ENCODE measurements at regions not wholly inside any gene's neighbourhood (a gene's known extent, or its start where the extent isn't known, plus 50 kb on each side); places are given as distances from the start of the nearest gene placed in this dataset.

DNA sequence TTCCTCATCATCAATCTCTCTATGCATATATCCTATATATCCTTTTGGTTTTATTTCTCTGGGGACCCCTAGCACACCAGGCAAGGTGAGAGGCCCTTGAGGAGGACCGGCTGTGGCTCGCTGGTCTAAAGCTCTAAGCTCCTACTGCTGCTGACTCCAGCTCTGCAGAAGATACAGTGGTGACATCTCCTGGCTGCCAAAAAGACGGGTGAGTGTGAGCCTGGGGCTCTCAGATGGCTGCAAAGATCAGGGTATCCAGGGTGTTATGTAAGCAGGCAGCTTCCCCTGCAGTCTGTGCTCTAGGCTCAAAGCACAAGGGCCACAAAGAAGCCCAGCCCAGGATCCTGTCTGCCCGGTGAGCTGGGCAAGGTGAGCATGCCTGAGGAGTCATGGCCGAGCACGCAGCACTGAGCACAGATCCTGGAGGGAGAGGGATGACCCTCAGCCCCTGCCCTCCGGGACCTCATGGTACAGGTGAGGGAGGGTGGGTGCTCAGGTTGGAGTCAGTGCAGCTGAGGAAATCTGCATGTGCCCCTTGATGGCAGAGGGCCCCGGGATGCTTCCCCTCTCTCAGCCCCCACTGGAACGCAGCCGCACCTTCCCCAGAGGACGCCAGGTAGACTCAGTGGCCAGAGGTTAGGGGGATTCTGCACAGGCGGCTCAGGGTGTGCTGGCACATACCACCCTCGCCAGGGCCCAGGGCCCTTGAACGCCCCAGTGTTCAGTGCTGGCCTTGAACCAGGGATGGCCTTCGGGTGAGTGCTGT, 95.4 kb upstream of the INSIG1 start:
- H3K36me3 ChIP-seq (ENCODE audit: control insufficient read depth, insufficient read depth, low read length), result no peaks in the 10 kb centered on the region
- DNase-seq, result no peak

DNA sequence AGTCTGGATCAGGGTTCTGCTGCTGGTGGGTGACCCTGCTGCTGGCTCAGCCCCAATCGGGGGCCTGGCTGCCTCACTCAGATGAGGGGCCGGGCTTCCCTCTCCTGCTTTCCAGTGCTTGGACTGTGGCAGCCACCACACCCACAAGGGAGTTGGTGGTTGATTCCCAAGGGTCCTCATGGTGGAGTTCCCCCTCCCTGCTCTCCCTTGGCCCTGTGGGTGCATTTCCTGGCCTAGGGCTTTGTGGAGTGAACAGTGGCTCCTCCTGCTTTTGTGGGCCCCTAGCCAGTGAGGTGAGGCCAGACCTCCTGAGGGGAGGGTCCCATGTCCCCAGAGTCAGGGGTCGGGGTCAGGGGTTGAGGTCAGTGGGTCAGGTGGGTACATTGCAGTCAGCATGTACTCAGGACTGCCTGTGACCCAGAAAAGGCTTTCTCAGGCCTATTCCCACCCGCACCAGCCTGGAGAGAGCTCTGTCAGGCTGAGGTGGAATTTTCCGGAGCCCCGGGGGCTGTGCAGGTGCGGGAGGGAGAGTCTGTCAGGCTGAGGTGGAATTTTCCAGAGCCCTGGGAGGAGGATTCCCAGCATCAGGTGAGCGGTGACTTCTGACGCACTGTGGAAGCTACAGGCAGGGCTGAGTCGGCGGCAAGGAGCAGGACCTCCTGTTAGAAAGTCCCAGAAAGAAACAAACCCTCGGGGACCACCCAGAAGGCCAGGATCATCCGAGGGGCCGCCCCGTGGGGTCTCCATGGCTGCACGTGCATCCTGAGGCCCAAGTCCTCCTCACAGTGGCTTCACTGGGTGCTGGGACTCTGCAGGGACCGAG, 94.4 kb upstream of the INSIG1 start:
- Histone ChIP-seq H3K9me3 (ENCODE audit: control insufficient read depth, low read depth, low read length) (peaks cover 7% of the 10 kb centered on the region), H3K4me1 (ENCODE audit: control insufficient read depth, insufficient read depth, low read length) (no peaks in the 10 kb centered on the region), H3K27me3 (ENCODE audit: control insufficient read depth, insufficient read depth, low read length) (no peaks in the 10 kb centered on the region), H3K27ac (ENCODE audit: low read length) (no peak overlapping the region), H3K36me3 (ENCODE audit: control insufficient read depth, insufficient read depth, low read length) (no peaks in the 10 kb centered on the region), H3K4me3 (ENCODE audit: low read length) (no peak overlapping the region)
- WGBS (ENCODE audit: insufficient coverage, low lambda C conversion rate), result no CpG with 5 or more reads among the region's 17 CpGs
- no peak for DNase-seq

More for the DNA sequence above, 95.4 kb upstream of the INSIG1 start:
- H3K4me1 ChIP-seq (ENCODE audit: control insufficient read depth, insufficient read depth, low read length), result no peaks in the 10 kb centered on the region
- H3K27me3 ChIP-seq (ENCODE audit: control insufficient read depth, insufficient read depth, low read length), result no peaks in the 10 kb centered on the region
- no CpG with 5 or more reads among the region's 15 CpGs for WGBS (ENCODE audit: insufficient coverage, low lambda C conversion rate)
- no peak overlapping the region for H3K27ac ChIP-seq (ENCODE audit: low read length)
- peaks cover 3% of the 10 kb centered on the region for H3K9me3 ChIP-seq (ENCODE audit: control insufficient read depth, low read depth, low read length)
- no peak overlapping the region for H3K4me3 ChIP-seq (ENCODE audit: low read length)

DNA sequence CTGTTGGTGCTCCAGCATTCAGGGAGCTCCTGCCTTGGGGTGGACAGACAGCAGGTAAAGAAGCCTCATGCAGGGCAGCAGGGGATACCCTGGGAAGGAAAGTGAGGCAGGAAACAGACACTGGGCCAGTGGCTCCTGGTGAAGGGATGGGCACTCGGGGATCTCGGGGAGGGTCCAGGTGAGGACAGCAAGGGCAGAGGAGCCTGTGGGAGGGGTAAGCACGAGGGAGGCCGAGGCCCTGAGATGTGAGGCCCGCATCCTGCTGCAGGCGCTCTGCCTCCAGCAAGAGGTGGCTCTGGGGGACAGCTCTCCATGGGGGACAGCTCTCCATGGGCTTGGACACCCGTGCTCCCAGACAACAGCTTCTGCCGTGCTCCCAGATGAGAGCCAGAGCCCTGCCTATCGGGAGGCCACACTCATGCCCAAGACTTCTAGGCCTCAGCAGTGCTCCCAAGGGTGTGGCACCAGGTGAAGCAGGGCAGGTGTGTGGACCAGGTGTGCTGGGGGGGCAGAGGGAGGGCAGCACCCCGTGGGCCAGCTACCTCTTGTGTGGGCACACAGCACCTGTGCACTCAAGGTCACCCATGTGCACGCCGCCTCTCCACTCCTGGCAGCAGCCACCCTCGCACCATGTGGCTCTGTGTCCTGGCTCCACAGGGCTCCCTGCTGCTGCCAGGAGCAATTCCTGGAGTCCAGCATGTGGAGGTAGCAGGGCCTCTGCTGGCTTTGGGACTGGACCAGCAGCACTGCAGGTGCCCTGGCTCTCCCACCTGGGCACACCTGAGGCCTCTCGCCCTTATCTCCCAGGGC, 93.6 kb upstream of the INSIG1 start:
- no peak overlapping the region for H3K4me3 ChIP-seq (ENCODE audit: low read length)
- no peak for DNase-seq
- no peaks in the 10 kb centered on the region for H3K4me1 ChIP-seq (ENCODE audit: control insufficient read depth, insufficient read depth, low read length)
- no peaks in the 10 kb centered on the region for H3K27me3 ChIP-seq (ENCODE audit: control insufficient read depth, insufficient read depth, low read length)
- H3K9me3 ChIP-seq (ENCODE audit: control insufficient read depth, low read depth, low read length), result peaks cover 7% of the 10 kb centered on the region
- H3K36me3 ChIP-seq (ENCODE audit: control insufficient read depth, insufficient read depth, low read length), result no peaks in the 10 kb centered on the region
- no peak overlapping the region for H3K27ac ChIP-seq (ENCODE audit: low read length)
- WGBS (ENCODE audit: insufficient coverage, low lambda C conversion rate), result no CpG with 5 or more reads among the region's 14 CpGs

DNA sequence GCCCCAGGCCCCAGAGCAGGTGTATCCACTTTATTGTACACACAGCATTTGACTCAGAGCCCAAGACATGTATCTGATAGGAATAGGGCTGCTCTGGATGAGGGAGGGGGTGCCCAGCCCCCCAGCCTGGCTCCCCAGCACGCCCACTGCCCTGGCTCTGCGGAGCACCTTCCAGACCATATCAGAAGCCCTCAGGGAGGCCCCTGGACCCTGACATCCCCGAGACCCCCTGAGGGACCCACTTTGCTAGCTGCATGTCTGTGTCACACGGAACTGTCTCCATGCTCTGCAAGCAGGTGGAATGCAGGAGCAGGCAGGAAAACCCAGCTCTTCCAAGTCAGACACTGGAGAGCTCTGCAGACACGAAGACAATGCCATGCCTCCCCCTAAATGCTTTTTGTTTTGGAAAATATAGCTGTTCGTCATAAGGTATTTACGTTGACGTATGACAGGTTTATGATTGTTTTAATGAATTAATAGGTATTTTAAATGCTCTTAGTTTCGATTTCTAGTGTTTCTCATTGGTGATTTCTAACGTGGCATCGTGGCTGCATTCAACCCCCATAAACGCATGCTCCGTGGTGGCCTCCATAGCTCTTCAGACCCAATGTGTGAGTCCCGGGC, 92.8 kb upstream of the INSIG1 start:
- no peak for DNase-seq
- H3K27ac ChIP-seq (ENCODE audit: low read length), result no peak overlapping the region
- 83% methylated on average over 1 of the region's 14 CpGs for WGBS (ENCODE audit: insufficient coverage, low lambda C conversion rate)

DNA sequence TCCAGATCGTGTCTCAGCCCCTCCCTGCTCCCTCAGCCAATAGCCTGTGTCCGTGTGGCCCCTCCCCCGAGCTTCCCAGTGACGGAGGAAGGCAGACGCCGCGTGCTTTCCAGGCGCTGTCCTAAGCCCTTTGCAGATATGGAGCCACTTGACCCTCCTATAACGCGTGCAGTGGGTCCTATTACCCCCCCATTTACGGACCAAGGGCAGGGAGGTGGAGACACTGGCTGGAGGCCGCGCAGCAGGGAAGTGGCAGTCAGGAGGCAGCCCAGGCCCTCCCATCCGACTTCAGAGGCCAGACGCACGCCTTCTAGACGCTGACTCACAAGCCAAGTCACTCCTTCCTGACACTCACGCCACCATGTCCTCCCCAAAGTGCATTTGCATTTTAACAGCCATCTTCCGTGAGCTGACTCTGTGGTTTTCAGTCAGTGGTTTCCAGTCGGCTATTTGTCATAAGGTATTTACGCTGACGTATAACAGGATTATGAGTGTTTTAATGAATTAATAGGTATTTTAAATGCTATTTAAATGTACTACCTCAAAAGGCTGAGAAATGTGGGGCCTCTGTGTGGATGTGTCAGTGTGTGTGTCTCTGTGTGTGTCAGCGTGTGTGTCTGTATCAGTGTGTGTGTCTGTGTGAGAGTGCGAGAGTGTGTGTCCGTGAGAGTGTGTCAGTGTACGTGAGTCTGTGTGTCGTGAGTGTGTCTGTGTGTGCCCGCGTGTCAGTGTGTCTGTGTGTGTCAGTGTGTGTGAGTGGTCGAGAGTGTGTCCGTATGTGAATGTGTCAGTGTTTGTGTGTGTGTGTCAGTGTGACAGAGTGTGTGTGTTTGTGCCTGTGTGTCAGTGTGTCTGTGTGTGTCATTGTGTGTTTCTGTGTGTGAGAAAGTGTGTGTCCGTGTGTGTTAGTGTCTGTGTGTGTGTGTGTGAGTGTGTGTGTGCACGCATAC, 92.0 kb upstream of the INSIG1 start:
- Histone ChIP-seq H3K4me1 (ENCODE audit: control insufficient read depth, insufficient read depth, low read length) (no peaks in the 10 kb centered on the region), H3K36me3 (ENCODE audit: control insufficient read depth, insufficient read depth, low read length) (no peaks in the 10 kb centered on the region), H3K9me3 (ENCODE audit: control insufficient read depth, low read depth, low read length) (peaks cover 7% of the 10 kb centered on the region), H3K4me3 (ENCODE audit: low read length) (no peak overlapping the region), H3K27me3 (ENCODE audit: control insufficient read depth, insufficient read depth, low read length) (peaks cover 11% of the 10 kb centered on the region), H3K27ac (ENCODE audit: low read length) (peak overlapping the region; percentile 51)
- DNase-seq, result peak in 1 of 2 donors; percentile 47
- WGBS (ENCODE audit: insufficient coverage, low lambda C conversion rate), result no CpG with 5 or more reads among the region's 33 CpGs

More for the DNA sequence above, 92.8 kb upstream of the INSIG1 start:
- H3K4me1 ChIP-seq (ENCODE audit: control insufficient read depth, insufficient read depth, low read length), result no peaks in the 10 kb centered on the region
- H3K27me3 ChIP-seq (ENCODE audit: control insufficient read depth, insufficient read depth, low read length), result peaks cover 5% of the 10 kb centered on the region
- H3K9me3 ChIP-seq (ENCODE audit: control insufficient read depth, low read depth, low read length), result peaks cover 7% of the 10 kb centered on the region
- H3K36me3 ChIP-seq (ENCODE audit: control insufficient read depth, insufficient read depth, low read length), result no peaks in the 10 kb centered on the region
- H3K4me3 ChIP-seq (ENCODE audit: low read length), result no peak overlapping the region

DNA sequence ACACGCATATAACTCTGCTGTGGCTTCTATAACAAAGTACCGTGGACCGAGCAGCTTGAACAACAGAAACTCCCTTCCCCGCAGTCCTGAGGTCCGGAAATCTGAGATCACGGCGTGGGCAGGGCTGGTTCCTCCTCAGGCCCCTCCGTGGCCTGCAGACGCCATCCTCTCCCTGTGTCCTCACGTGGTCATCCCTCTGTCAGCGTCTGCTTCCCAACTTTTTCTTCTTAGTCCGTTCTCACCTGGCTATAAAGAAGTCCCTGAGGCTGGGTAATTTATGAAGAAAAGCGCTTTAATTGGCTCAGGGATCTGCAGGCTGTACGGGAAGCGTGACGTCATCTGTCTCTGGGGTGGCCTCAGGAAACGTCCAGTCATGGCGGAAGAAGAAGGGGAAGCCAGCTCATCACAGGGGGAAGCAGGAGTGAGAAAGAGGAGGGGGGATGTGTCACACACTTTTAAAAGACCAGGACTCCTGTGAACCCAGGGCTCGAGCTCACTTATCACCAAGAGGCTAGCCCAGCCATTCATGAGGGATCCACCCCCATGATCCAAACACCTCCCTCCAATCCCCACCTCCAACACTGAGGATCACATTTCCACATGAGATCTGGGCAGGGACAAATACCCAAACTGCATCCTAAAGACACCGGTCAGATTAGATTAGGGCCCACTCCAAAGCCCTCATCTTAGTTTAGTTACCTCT, 91.2 kb upstream of the INSIG1 start:
- peaks cover 15% of the 10 kb centered on the region for H3K27me3 ChIP-seq (ENCODE audit: control insufficient read depth, insufficient read depth, low read length)
- peak in 1 of 2 donors; percentile 30 for DNase-seq
- H3K4me1 ChIP-seq (ENCODE audit: control insufficient read depth, insufficient read depth, low read length), result no peaks in the 10 kb centered on the region
- 80% methylated on average over 2 of the region's 20 CpGs for WGBS (ENCODE audit: insufficient coverage, low lambda C conversion rate)
- peaks cover 4% of the 10 kb centered on the region for H3K9me3 ChIP-seq (ENCODE audit: control insufficient read depth, low read depth, low read length)
- no peaks in the 10 kb centered on the region for H3K36me3 ChIP-seq (ENCODE audit: control insufficient read depth, insufficient read depth, low read length)
- peak overlapping the region; percentile 51 for H3K27ac ChIP-seq (ENCODE audit: low read length)
- no peak overlapping the region for H3K4me3 ChIP-seq (ENCODE audit: low read length)

DNA sequence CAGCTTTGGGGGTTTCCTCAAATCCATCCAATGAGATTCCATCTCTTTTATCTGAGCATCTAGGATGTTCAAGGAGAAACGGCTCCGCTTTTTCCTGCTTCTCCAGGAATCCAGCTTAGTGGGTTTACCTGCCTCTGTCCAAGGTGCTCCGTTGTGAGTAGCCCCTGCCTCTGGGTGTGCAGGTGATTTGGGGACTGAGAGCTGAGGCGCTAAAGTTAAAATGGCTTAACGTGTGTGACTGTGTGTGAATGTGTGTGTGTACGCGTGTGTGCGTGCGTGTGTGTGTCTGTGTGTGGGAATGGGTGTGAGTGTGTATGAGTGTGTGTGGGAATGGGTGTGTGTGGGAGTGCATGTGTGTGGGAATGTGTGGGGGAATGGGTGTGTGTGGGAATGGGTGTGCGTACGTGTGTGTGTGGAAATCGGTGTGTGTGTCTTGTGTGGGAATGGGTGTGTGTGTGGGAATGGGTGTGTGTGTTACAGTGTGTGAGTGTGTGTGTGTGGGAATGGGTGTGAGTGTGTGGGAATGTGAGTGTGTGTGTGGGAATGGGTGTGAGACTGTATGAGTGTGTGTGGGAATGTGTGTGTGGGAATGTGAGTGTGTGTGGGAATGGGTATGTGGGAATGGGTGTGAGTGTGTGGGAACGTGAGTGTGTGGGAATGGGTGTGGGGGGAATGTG, 90.2 kb upstream of the INSIG1 start:
- peaks cover 4% of the 10 kb centered on the region for H3K9me3 ChIP-seq (ENCODE audit: control insufficient read depth, low read depth, low read length)
- H3K4me1 ChIP-seq (ENCODE audit: control insufficient read depth, insufficient read depth, low read length), result no peaks in the 10 kb centered on the region
- no peak overlapping the region for H3K27ac ChIP-seq (ENCODE audit: low read length)
- H3K27me3 ChIP-seq (ENCODE audit: control insufficient read depth, insufficient read depth, low read length), result peaks cover 15% of the 10 kb centered on the region
- H3K4me3 ChIP-seq (ENCODE audit: low read length), result no peak overlapping the region
- H3K36me3 ChIP-seq (ENCODE audit: control insufficient read depth, insufficient read depth, low read length), result no peaks in the 10 kb centered on the region
- no peak for DNase-seq
- WGBS (ENCODE audit: insufficient coverage, low lambda C conversion rate), result 100% methylated on average over 1 of the region's 13 CpGs

DNA sequence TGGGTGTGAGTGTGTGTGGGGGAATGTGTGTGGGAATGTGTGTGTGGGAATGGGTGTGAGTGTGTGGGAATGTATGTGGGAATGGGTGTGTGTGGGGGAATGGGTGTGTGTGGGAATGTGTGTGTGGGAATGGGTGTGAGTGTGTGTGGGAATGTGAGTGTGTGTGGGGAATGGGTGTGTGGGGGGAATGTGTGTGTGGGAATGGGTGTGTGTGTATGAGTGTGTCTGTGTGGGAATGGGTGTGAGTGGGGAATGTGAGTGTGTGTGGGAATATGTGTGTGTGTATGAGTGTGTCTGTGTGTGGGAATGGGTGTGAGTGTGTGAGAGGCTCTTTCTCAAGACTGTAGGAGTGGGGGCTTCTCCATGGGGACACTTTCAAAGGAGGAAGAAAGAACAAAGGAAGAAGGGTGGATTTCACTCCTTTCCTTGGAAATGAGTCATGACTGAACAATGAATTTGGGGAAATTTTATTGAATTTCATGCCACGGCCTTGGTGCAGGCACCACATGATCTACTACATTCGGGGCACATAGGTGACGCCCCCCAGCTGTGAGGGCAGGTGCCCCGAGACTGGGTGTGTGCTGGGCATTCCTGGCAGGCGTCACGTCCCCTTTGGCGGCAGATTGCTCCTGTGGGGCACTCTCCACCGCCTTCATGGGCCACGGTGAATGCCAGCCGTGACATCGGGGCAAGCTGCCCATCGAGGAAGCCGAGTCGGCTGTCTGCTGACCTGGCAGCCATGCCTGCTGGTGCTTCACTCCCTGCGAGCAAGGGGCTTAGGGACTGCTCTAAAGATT, 88.8 kb upstream of the INSIG1 start:
- H3K4me3 ChIP-seq (ENCODE audit: low read length), result no peak overlapping the region
- H3K9me3 ChIP-seq (ENCODE audit: control insufficient read depth, low read depth, low read length), result peaks cover 4% of the 10 kb centered on the region
- no peaks in the 10 kb centered on the region for H3K4me1 ChIP-seq (ENCODE audit: control insufficient read depth, insufficient read depth, low read length)
- H3K27ac ChIP-seq (ENCODE audit: low read length), result no peak overlapping the region
- no peaks in the 10 kb centered on the region for H3K36me3 ChIP-seq (ENCODE audit: control insufficient read depth, insufficient read depth, low read length)
- DNase-seq, result no peak
- no CpG with 5 or more reads among the region's 15 CpGs for WGBS (ENCODE audit: insufficient coverage, low lambda C conversion rate)
- peaks cover 15% of the 10 kb centered on the region for H3K27me3 ChIP-seq (ENCODE audit: control insufficient read depth, insufficient read depth, low read length)
